Small intestine (tissue), 7 donors: ENCODE measurements at regions not wholly inside any gene's neighbourhood (a gene's known extent, or its start where the extent isn't known, plus 50 kb on each side); places are given as distances from the start of the nearest gene placed in this dataset.
"Not testable (repeated sequence)": the region's sequence is repeated elsewhere in the genome, so short reads cannot be mapped to it uniquely, and the experiment has no call there.

ENCODE experiments used
- DNase-seq, 2 donors: peaks; one replicate each; pipeline versions ENCODE4 v3.0.0 to v3.0.0-alpha.2; 2013
- FAIRE-seq: peaks from 2 replicates; lab custom pipeline; 2012; peaks lifted over from hg19 to GRCh38; lab: Jason Lieb, UNC
- H3K27ac ChIP-seq, 3 donors: one replicate each; pipeline ENCODE4 v1.5.1; 2013; ENCODE audit warnings: low read length in 2 of 3, mild to moderate bottlenecking in 2 of 3, control low read depth in 1 of 3, inconsistent platforms in 1 of 3, low read depth in 1 of 3, moderate library complexity in 1 of 3
- H3K27me3 ChIP-seq, 3 donors: one replicate each; pipeline ENCODE4 v1.6.1; 2013; ENCODE audit warnings: low read length in 3 of 3, inconsistent platforms in 1 of 3; ENCODE audit not compliant: control insufficient read depth in 3 of 3, insufficient read depth in 3 of 3
- H3K36me3 ChIP-seq, 3 donors: one replicate each; pipeline ENCODE4 v1.6.1; 2013; ENCODE audit warnings: low read length in 3 of 3, inconsistent platforms in 1 of 3, low read depth in 1 of 3, mild to moderate bottlenecking in 1 of 3, moderate library complexity in 1 of 3; ENCODE audit not compliant: control insufficient read depth in 3 of 3, insufficient read depth in 2 of 3
- H3K4me1 ChIP-seq, 3 donors: one replicate each; pipeline ENCODE4 v1.6.1; 2013; ENCODE audit warnings: low read length in 2 of 3, inconsistent platforms in 1 of 3, low read depth in 1 of 3, mild to moderate bottlenecking in 1 of 3, moderate library complexity in 1 of 3; ENCODE audit not compliant: control insufficient read depth in 3 of 3, insufficient read depth in 2 of 3
- H3K4me3 ChIP-seq, 3 donors: one replicate each; pipeline ENCODE4 v1.5.1; 2013; ENCODE audit warnings: low read length in 3 of 3, control low read depth in 1 of 3, inconsistent platforms in 1 of 3, low read depth in 1 of 3, mild to moderate bottlenecking in 1 of 3, moderate library complexity in 1 of 3
- H3K9me3 ChIP-seq, 2 donors: one replicate each; pipeline ENCODE4 v1.6.1; 2013; ENCODE audit warnings: low read depth in 1 of 2, low read length in 1 of 2; ENCODE audit not compliant: control insufficient read depth in 2 of 2, insufficient read depth in 1 of 2
- WGBS, 3 donors: extraction: QIAGEN DNeasy Blood & Tissue Kit; methylation state at CpG; one replicate each; pipeline ENCODE4 v1.1.7; 2013; 5-methylcytosine and 5-hydroxymethylcytosine counted together
- donor health status: healthy with polysubstance abuse.
- donor health status: control.
- donor health status: control.
- donor health status: Bipolar disorder and iron deficiency.
- donor health status: healthy.

GRCh38 chr3:181932039-181932438 lies 220.3 kb downstream of the SOX2 start:
- Histone ChIP-seq H3K36me3 (no peaks in the 10 kb centered on the region), H3K27me3 (no peaks in the 10 kb centered on the region), H3K27ac (no peak overlapping the region), H3K4me3 (no peak overlapping the region), H3K9me3 (no peaks in the 10 kb centered on the region), H3K4me1 (no peaks in the 10 kb centered on the region)
- WGBS, 3 donors = 77 to 80% (median 79%) methylated on average over 4 of the region's 4 CpGs
- FAIRE-seq (no peak), DNase-seq (no peak)

- FAIRE-seq = no peak
Observed at GRCh38 chr3:181933052-181933618, 221.4 kb downstream of the SOX2 start.

GRCh38 chr3:181935915-181936314 lies 224.2 kb downstream of the SOX2 start:
- WGBS, 3 donors = 87 to 91% (median 88%) methylated on average over 2 of the region's 2 CpGs
- Histone ChIP-seq H3K4me1 (no peaks in the 10 kb centered on the region), H3K4me3 (no peak overlapping the region), H3K9me3 (no peaks in the 10 kb centered on the region), H3K27me3 (no peaks in the 10 kb centered on the region), H3K36me3 (no peaks in the 10 kb centered on the region), H3K27ac (no peak overlapping the region)
- FAIRE-seq (no peak), DNase-seq (no peak)

More at GRCh38 chr3:181933052-181933618, 221.4 kb downstream of the SOX2 start:
- H3K27ac ChIP-seq = no peak overlapping the region
- H3K9me3 ChIP-seq = no peaks in the 10 kb centered on the region
- no peaks in the 10 kb centered on the region for H3K4me1 ChIP-seq
- H3K27me3 ChIP-seq = no peaks in the 10 kb centered on the region
- H3K4me3 ChIP-seq = no peak overlapping the region
- WGBS, 3 donors = 70 to 78% (median 74%) methylated on average over 4 of the region's 4 CpGs
- H3K36me3 ChIP-seq = no peaks in the 10 kb centered on the region
- no peak for DNase-seq

GRCh38 chr3:181936774-181937173 lies 225.0 kb downstream of the SOX2 start:
- Histone ChIP-seq H3K27me3 (no peaks in the 10 kb centered on the region), H3K36me3 (no peaks in the 10 kb centered on the region), H3K9me3 (no peaks in the 10 kb centered on the region), H3K4me1 (no peaks in the 10 kb centered on the region), H3K4me3 (no peak overlapping the region), H3K27ac (no peak overlapping the region)
- DNase-seq (no peak), FAIRE-seq (no peak)
- WGBS, 3 donors = 79 to 86% (median 85%) methylated on average over 6 of the region's 6 CpGs

GRCh38 chr3:181938580-181938979 lies 226.9 kb downstream of the SOX2 start:
- not testable (repeated sequence) for H3K27ac ChIP-seq, DNase-seq, FAIRE-seq, H3K36me3 ChIP-seq, H3K4me3 ChIP-seq, H3K27me3 ChIP-seq, H3K9me3 ChIP-seq, H3K4me1 ChIP-seq
- 86 to 90% (median 89%) methylated on average over 3 of the region's 3 CpGs for WGBS, 3 donors

- FAIRE-seq = no peak
- no peak overlapping the region for H3K27ac ChIP-seq
- H3K9me3 ChIP-seq = peaks cover 0 to 4% of the 10 kb centered on the region in 2 donors
- H3K4me1 ChIP-seq = no peaks in the 10 kb centered on the region
- H3K36me3 ChIP-seq = no peaks in the 10 kb centered on the region
- H3K27me3 ChIP-seq = no peaks in the 10 kb centered on the region
- WGBS, 3 donors = 65 to 81% (median 74%) methylated on average over 3 of the region's 3 CpGs
- DNase-seq = no peak
- H3K4me3 ChIP-seq = no peak overlapping the region
Observed at GRCh38 chr3:181940703-181941102, 229.0 kb downstream of the SOX2 start.

GRCh38 chr3:181941250-181941649 lies 229.5 kb downstream of the SOX2 start:
- 11 to 27% (median 21%) methylated on average over 5 of the region's 5 CpGs for whole genome bisulfite sequencing, 3 donors
- no peak for FAIRE-seq

GRCh38 chr3:181943285-181943684 lies 231.6 kb downstream of the SOX2 start:
- FAIRE-seq (no peak), DNase-seq (no peak)
- Histone ChIP-seq H3K9me3 (peaks cover 0 to 4% of the 10 kb centered on the region in 2 donors), H3K27me3 (no peaks in the 10 kb centered on the region), H3K4me3 (no peak overlapping the region), H3K27ac (no peak overlapping the region), H3K36me3 (no peaks in the 10 kb centered on the region), H3K4me1 (no peaks in the 10 kb centered on the region)
- WGBS, 3 donors = 41 to 46% (median 44%) methylated on average over 6 of the region's 6 CpGs

More at GRCh38 chr3:181941250-181941649, 229.5 kb downstream of the SOX2 start:
- DNase-seq = no peak
- Histone ChIP-seq H3K9me3 (peaks cover 0 to 4% of the 10 kb centered on the region in 2 donors), H3K27me3 (no peaks in the 10 kb centered on the region), H3K4me1 (no peaks in the 10 kb centered on the region), H3K36me3 (no peaks in the 10 kb centered on the region), H3K27ac (no peak overlapping the region), H3K4me3 (no peak overlapping the region)

GRCh38 chr3:181947606-181948005 lies 235.9 kb downstream of the SOX2 start:
- DNase-seq = no peak
- Histone ChIP-seq H3K4me3 (no peak overlapping the region), H3K27me3 (no peaks in the 10 kb centered on the region), H3K9me3 (peaks cover 0 to 4% of the 10 kb centered on the region in 2 donors), H3K27ac (no peak overlapping the region), H3K4me1 (no peaks in the 10 kb centered on the region), H3K36me3 (no peaks in the 10 kb centered on the region)
- 9 to 37% (median 16%) methylated on average over 1 of the region's 1 CpG for WGBS, 3 donors
- FAIRE-seq = no peak
